D341Med (cell line): ENCODE measurements at regions not wholly inside any gene's neighbourhood (a gene's known extent, or its start where the extent isn't known, plus 50 kb on each side); places are given as distances from the start of the nearest gene placed in this dataset.
"Not testable (repeated sequence)": the region's sequence is repeated elsewhere in the genome, so short reads cannot be mapped to it uniquely, and the experiment has no call there.

ENCODE experiments used
- DNase-seq: peaks from one replicate; pipeline ENCODE4 v3.0.0; 2012; ENCODE audit warnings: low spot score

DNA sequence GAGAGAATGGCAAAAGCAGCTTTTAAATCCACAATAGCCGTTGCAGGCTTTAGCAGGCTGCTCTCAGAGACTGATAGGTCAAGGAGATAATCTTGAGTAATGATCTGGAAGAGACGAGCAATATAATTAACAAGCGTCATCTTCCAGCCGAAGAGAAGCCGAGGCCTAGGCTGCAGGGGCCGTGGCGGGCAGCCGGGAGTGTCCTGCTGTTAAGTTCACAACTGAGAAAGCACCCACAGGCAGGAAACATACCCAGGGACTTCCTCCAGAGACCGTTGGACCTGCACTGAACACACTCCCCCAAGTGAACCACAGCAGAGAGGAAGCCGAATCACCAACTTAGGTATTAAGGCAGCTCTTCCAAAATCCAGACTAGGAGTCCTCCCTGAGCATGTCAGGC is 182.3 kb downstream of the IRX2 start:
- no peak for DNase-seq

DNA sequence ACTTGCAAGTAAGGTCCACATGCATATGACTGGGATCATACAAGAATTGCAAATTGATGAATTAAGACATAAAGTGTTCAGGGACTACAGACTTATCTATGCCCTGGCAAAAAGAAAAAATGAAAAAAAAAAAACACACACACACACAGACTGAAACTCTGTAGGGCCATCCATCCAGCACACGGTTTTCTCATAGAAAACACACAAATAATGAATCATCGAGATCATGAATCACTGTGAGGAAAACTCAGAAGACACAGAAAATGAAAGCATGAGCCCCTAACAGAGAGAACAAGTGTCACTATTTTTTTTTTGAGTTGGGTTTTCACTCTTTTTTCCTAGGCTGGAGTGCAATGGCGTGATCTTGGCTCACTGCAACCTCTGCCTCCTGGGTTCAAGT is 185.2 kb downstream of the IRX2 start:
- no peak for DNase-seq

DNA sequence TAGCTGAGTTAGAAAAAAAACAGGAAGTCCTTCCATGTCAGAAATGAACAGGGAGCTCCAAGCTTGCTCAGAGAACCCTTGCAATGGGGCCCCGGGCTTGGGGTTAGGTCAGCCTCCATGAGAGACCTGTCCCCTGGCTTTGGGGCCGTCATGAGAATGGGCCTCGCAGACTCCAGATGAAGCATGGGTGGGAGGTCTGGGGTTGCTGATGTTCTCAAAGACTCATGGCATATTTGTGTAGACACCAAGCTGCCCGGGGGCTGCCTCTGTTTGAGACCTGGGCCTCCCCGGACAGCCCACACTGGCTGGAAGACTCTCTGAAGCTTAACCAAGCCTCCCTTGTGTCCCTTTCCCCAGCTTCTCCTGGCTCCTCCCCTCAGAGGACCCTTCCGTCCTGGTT is 186.3 kb downstream of the IRX2 start:
- DNase-seq = no peak

DNA sequence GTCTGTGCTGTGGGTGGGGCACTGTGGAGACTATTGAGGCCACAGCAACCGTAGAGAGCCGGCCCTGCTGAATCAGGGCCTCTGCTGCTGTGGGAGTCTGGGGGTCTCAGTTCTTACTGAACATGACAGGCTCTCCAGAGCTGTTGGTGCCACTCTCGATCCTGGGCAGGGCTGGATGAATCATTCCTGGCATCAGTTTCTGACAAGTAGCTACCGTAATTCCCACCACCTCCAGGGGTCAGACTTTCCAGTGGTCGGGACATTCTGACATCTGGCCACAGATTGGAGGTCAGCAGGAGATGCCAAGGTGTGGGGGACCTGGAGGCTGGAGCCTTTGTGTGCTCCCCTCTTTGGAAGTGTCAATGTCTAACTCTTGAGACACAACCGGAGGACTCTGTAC is 188.4 kb downstream of the IRX2 start:
- no peak for DNase-seq

DNA sequence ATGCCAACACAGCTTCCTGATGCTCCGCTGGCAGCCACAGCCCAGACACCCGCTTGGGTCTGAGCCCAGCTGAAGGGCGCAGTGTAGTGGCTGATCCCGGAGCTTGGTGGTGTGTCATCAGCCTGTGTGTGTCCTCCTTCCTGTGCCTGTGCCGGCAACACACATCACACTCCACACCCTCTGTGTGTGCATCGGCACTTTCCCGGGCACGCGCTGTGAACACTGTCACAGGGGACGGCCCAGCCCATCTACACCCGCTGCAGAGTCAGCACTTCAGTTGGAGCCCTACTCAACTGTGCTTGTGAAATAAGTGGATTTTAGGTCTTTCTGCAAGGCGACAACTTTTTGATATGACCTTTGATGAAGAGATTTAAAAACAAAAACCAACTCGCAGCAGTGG is 189.4 kb downstream of the IRX2 start:
- DNase-seq = no peak

DNA sequence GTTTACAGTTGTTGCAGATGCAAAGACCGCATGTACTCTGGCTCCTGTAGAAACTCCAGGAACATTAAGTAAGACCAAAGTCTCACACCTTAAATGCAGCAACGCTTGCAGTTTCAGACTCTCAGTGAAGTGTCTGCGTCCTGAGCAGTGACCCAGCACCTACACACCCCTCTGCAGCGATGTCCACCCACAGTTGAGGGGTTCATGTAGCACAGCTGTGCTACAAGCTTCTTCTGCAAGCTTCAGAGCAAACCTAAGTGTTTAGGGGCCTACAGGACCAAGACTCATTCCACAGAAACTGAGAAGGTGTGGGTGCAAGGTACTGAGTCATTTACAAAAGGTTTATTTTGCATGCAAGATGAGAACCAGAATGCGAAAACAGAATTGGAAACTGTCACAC is 191.0 kb downstream of the IRX2 start:
- no peak for DNase-seq

DNA sequence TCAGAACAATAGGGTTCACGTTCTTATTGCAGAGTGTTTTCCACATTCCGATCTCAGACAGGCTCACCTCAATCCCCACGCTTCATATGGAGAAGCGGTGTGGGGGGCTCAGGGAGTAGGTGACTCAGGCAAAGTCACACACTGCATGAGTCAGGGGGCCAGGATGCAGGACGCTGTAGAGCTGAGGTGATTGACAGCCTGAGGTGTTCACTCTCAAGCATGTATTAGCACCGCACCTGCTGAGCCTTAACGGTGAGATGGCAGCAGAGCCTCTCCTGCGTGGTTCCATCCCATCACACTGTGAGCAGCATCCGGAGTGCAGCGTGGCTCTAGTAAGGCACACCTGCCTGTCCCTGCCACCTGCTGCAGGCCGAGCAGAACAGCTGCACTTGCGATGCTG is 194.0 kb downstream of the IRX2 start:
- DNase-seq = no peak

DNA sequence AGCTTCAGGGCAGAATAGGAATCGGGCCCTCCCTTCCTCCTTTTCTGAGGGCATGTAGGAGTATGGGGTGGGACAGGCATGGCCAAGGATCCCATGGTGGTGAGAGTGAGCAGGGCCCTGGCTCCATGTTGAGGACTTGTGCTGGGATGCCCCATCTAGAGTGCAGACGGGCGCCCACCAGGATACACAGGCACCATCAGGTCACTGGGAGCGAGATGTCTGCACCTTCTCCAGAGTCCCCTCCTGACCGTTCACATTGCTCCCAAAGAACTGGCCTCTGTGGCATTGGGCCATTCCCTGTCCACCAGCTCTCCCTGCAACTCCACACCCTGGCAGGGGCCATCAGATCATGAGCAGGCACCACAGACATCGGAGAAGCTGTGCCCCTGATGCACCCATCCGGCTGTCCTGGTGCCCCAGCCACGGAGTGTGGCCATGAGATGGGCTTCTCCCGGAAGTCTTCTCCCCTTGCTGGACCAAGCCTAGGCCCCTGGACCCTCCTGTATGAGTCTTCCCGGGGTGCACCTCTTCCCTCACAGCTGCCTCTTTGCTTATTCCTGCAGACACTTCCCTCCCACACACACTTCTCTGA is 195.0 kb downstream of the IRX2 start:
- no peak for DNase-seq

DNA sequence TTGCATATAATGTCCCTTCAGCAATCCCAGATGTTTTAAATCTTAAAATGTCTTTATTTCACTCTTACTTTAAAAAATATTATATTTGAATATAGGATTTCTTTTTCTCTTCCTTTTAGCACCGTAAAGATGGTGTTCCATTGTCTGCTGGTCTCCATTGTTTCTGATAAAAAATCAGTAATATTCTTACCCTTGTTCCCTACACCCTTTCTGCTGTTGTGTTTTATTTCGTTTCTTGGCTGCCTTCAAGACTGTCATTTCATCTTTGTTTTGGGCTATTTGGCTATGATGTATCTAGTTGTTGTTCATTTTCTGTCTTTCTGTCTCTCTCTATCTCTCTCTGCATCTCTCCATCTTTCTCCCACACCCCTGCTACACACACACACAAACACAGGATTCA is 197.9 kb downstream of the IRX2 start:
- no peak for DNase-seq

DNA sequence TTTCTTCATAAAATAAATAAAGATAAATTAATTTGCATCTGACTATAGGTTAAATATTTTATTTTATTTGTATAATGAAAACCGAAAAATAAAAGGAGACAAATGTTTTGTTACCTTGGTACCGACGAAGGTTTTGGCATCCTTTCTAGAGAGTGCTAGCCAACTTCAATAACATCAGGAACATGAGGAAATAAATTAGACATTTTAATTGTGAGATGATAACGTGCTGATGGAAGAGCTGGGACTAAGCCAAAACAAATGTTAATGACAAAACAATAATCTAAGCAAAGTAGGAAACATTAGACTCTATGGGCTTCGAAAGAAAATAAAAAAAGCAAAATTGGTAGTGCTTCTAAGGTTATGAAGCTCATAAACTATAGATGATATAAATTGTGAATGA is 201.0 kb downstream of the IRX2 start:
- DNase-seq = no peak

DNA sequence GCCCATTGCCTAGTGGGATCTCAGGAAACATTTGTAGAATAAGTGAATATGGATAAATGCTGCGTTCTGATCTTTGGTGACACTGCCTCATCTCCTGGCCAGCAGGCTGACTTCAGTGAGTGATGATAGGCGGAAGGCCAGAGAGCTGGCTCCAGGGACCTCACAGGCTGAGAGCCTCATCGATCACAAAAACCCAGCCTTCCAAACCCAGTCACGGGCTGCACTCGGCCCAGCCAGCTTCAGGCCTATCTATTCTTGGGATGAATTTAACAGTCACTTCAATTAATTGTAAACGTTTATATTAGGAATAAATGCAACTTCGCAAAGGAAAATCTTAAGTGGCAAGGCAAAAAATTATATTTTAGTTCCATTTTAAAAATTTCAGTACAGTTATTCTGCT is 201.6 kb downstream of the IRX2 start:
- DNase-seq = no peak

DNA sequence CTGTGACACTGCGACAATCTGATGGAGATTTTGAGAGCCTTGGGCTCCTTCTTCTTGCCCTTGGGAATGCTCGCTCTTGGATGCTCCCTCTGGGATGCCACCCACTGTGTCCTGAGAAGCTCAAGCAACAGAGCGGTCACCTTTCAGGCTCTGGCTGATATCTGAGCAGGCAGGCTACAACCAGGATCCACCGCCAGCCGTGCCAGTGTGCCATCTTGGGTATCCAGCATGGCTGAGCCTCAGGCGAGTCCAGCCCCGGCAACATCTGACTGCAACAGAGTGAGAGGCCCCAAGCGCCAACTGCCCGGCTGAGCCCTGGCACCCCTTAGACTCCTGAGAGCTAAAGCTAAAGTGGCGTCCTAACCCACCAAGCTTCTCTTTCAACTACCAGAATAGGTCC is 202.1 kb downstream of the IRX2 start:
- no peak for DNase-seq

DNA sequence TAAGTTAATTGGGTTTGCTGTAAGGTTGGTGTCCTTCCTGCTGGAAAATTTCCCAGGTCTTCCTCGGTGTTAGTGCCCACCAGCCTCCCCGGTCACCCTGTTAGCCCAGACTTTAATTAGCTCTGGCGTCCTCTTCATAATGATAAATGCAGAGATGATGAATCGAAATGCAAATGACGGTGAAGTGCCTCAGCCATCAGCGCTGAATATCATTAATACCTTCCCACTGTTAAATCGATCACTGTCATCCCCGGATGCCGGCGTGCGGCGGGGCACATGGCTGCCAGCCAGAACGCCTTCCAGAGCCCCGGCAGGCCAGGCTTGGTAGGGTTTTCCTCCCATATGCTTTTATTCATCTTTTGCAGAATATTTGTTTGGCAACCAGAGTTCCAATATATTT is 204.5 kb downstream of the IRX2 start:
- no peak for DNase-seq

DNA sequence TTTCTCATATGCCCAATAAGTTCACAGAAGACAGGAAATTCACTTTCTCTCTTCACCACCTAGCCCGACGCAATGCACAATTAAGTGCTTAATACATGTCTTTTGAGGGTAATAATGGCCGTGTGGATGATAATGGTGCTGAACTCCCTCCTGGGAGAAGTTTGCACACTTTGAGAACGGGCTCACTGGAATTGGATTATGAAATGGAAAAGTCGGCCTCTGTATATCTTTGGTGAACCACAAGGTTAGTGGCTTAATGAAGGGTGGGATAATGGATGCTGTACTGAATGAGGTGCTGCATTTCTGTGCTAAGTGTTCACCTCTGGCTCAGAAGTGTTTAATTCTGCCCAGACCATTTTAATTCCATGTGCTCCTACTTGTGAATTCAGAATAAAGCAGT is 207.5 kb downstream of the IRX2 start:
- no peak for DNase-seq

DNA sequence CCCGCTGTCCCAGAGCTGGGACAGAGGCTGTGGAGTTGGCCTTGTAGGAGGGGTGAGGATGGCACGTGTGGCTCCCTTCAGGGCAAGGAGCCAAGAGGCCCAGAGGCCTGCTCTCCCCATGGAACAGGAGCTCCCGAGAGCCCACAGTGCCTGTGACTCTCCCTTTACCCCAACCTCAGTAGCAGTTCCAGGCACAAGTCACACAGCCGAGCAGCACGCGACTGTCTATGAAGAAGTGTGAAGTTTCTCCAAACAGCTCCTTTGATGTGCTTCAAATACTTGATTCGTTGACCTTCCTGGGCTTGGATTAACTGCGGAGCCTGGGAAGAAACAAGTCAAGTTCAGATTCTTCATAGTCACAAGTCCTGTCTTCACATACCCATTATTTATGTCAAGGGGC is 208.7 kb downstream of the IRX2 start:
- no peak for DNase-seq

DNA sequence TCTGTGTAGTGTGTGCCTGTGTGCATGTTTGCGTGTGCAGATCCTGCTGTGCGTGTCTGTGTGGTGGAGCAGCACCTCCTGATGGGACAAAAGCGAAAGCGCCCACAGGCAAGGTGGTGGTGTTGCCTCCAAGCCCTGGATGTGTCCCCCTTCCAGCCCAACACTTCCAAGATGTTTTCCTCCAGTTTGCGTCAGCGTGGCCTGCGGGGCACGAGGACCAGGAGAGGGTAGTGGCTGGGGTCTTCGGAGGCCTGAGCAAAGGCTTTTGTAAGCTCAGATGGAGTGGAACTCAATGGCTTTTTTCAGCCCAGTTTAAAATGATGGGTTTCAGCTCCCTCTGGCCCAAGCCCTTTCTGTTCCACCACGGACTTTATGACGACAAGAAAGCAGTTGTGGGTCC is 209.5 kb downstream of the IRX2 start:
- no peak for DNase-seq

DNA sequence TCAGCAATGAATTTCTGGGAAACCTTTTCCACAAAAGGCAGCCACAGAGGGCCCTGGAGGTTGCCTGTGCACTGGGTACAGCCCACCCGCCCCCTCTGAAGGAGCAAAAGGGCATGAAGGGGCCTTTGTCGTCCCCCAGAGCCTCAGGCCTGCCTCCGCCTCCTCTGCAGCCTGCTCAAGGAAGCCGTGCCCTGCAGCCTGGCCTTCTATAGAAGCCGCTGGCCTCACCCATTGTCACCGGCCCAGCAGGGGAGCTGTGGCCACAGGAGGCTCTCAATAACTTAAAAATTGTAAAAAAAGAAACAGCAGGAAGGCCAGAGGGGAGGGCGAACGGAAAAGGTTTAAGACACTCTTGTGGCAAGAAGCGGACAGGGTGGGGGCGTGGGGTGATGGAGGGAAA is 213.3 kb downstream of the IRX2 start:
- DNase-seq = no peak

DNA sequence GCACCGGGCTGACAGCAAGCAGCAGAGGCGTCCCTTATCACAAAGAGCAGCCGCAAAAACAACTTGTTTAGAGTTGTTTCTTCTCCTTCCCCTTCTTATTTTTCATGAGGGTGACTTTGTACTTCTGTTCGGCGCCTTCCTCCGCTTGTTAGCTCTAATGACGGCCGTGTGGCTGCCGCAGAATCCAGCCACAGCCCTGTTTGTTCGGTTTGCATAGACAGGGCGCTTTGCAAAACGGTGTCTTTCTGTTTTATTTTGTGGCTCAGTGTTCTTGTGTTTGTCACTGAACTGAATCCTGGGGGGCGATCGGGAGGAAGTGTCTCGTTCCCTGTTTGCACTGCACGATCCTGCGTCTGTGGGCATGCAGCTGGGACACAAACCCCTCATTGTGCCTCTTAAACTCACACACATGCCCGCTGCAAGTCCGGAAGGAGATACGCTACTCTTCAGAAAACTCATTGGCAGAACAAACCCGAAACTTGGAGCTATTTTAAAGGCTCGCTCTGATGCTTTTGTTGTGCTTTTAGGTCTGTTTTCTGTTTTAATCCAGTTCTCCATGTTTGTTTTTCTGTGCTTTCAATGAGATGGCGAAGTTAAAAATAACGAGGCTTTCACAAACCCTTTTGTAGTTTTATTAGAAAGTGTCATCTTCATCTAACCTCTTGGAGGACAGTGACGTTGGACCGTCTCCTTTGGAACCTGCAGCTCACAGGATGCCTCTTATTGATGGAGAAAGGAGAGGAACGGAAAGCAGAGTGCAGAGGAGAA is 213.9 kb downstream of the IRX2 start:
- no peak for DNase-seq

DNA sequence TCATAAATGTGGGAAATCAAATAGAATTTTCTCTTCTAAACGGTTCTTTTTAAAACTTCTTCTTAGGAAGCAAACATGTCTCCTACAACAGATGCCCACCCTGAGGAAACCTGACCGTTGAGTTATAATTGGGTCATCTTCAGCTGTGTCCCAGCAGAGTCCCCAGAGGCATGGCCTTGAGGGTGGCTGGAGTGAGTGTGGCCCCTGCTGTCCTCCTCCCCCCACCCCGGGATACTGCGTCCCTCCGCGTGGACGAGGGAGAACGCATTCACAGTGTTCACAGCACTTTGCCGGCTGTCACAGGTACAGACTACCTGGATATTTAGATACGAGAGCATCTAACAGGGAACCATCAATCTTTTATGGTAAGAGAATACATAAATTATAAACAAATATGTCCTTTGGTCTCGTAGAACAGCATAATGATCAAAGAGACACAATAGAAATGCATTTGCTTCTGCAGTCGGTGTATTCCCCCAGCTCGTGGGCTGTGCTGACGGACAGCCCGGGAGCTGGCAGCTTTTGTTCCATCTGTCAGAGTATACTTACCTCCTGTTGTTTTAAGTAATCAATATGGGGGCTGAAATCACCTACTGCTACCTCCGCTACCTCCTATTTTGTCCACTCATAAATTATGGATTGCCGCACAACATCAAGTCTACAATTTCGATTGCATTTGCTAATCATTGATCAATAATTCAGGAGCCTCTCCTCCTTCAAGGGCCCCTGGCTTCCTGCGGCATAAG is 214.7 kb downstream of the IRX2 start:
- DNase-seq = no peak

DNA sequence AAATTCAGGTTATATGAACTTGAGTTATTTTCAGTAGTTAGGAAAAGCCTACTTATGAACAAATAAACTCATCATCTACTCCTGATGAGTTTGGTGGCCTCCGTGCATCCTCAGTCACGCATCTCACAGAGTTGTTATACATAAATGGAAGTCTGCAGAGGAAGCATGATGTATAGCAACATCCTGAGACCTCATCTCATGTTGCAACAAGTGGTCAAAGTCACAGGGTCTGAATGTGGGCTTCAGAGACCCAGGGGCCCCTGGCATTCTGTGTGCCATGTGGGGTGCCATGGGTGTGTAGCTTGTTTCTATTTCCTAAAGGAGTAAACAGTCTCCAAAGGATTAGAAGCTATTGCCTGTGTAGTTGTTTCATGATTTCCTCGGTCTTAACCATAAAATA is 216.5 kb downstream of the IRX2 start:
- DNase-seq = no peak

DNA sequence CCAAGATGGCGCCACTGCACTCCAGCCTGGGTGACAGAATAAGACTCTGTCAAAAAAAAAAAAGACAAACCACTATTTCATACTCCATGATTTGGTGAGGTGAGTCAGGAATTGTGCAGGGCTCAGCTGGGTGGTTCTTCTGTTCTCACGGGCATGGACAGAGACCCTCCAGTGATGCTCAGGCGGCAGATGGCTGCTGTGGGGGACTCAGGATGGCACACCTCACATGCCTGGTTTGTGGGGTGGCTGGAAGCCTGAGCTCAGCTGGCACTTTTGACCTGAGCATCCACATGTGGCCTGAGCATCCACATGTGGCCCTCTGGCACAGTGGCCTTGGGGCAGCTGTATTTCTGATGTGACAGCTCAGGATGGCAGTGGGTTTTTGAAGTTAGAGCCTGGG is 217.2 kb downstream of the IRX2 start:
- DNase-seq = no peak

DNA sequence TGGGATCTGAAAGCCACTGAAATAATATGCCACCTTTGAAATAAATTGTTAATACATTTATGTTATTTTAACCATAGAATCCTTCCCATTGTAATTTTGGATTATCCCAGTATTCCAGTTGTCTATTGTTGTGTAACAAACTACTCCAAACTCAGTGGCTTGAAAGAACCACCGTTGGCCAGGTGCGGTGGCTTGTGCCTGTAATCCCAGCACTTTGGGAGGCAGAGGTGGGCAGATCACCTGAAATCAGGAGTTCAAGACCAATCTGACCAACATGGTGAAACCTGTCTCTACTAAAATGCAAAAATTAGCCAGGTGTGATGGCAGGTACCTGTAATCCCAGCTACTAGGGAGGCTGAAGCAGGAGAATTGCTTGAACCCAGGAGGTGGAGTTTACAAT is 217.6 kb downstream of the IRX2 start:
- not testable (repeated sequence) for DNase-seq

DNA sequence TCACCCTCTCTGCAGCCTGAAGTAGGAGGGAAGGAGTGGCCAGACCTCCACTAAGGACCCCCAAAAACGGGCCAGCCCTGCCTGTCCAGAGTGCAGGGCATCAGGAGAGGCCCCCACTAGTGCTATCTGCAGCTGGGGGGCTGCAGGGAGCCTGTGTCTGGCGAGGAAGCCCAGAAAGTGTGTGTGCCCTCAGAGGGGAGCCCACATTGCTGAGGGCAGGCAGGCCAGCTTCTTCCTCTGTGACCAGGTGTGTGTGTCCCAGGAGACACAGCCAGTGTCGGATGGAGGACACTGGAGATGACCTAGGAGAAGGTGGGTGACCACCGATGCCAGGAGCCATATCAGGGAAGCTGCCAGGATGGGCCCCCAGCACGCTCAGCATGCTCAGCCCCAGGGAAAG is 218.7 kb downstream of the IRX2 start:
- no peak for DNase-seq

DNA sequence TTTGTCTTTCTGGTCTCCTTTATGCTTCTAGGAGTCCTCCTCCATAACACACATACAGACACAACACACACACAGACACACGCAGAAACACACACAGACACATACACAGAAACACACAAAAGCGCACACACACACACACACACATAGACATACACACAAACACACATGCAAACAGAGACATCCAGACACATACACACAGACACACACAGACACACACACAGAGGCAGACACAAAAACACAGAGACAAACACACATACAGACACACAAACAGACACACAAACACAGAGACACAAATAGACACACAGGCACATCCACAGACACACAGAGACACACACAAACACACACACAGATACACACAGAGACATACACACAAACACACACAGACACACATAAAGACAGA is 220.2 kb downstream of the IRX2 start:
- DNase-seq = no peak
